ENCODE measurements at regions not wholly inside any gene's neighbourhood (a gene's known extent, or its start where the extent isn't known, plus 50 kb on each side); places are given as distances from the start of the nearest gene placed in this dataset.

DNA sequence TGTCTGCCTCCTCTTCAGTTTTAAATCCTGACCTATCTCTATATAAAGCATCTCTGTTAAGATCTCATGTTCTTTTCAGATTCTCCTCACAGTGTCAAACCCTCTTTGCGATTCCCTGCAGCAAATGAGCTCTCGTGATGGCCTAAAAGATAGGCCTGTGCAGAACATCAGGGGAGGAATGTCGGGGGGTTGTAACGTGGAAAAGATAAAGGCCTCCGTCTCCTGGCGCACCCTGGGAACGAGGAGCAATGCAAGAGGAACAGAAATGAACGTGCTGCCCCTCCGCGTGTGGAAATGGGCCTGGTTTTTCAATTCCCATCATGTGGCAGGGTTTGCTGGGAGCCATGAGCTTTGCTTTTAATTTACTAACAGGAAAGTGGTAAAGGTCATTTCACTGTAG lies 285.0 kb upstream of the TPM1 start:
- TF ChIP-seq CTCF (IDR thresholded peaks at IDR 0.05; ENCODE audit: low read length) = no peak
- TF ChIP-seq EZH2phosphoT487 (IDR thresholded peaks at IDR 0.05; ENCODE audit: low read length) = no peak
- no peak for TF ChIP-seq EZH2 (optimal IDR thresholded peaks at IDR 0.05; ENCODE audit: low read depth, low read length)

All from MM.1S (cell line).